ENCODE measurements at regions not wholly inside any gene's neighbourhood (a gene's known extent, or its start where the extent isn't known, plus 50 kb on each side); places are given as distances from the start of the nearest gene placed in this dataset.
"Not testable (repeated sequence)": the region's sequence is repeated elsewhere in the genome, so short reads cannot be mapped to it uniquely, and the experiment has no call there.

DNA sequence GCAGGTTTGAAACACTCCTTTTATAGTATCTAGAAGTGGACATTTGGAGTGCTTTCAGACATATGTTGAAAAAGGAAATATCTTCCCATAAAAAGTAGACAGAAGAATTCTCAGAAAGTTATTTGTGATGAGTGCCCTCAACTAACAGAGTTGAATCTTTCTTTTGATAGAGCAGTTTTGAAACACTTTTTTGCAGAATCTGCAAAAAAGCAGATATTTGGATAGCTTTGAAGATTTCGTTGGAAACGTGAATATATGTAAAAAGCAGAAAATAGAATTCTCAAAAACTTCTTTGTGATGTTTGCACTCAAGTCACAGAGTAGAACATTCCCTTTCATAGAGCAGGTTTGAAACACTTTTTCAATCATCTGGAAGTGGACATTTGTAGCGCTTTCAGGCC, 676.4 kb upstream of the ZNF337 start:
- intact Hi-C loops (cut with micrococcal nuclease): not testable (repeated sequence)

DNA sequence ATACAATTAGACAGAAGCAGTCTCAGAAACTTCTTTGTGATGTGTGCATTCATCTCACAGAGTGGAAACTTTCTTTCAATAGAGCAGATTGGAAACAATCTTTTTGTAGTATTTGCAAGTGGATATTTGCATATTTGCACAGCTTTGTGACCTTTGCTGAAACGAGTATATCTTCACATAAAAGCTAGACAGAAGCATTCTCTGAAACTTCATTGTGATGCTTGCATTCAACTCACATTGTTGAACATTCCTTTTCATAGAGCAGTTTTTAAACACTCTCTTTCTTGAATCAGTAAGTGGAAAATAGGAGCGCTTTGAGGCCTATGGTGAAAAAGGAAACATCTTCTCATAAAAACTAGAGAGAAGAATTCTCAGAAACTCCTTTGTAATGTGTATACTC, 657.9 kb upstream of the ZNF337 start:
- intact Hi-C loops (cut with micrococcal nuclease): no loop called here

DNA sequence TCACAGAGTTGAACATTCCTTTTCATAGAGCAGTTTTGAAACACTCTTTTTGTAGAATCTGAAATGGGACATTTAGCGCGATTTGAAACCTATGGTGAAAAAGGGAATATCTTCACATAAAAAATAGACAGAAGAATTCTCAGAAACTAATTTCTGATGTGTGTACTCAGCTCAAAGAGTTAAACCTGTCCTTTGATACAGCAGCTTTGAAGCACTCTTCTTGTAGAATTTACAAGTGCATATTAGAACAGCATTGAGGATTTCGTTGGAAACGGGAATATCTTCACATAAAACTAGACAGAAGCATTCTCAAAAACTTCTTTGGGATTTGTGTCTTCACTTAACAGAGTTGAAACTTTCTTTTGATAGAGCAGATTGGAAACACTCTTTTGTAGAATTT, 650.7 kb upstream of the ZNF337 start:
- intact Hi-C loops (cut with micrococcal nuclease): no loop called here

DNA sequence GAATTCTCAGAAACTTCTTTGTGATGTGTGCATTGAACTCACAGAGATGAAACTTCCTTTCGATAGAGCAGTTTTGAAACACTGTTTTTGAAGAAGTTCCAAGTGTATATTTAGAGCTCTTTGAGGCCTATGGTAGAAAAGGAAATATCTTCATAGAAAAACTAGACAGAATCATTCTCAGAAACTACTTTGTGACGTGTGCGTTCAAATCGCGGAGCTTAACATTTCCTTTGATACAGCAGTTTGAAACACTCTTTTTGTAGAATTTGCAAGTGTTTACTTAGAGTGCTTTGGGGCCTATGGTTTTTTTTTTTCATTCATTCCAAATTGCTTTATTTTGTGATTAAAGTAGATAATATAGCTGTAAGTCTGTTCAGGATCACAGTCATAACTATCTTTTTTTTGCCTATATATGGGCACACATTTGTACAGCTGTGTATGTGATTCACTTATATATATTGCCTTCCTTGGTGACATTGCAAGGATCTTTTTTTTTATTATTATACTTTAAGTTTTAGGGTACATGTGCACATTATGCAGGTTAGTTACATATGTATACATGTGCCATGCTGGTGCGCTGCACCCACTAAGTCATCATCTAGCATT, 643.9 kb upstream of the ZNF337 start:
- intact Hi-C loops (cut with micrococcal nuclease): not testable (repeated sequence)

DNA sequence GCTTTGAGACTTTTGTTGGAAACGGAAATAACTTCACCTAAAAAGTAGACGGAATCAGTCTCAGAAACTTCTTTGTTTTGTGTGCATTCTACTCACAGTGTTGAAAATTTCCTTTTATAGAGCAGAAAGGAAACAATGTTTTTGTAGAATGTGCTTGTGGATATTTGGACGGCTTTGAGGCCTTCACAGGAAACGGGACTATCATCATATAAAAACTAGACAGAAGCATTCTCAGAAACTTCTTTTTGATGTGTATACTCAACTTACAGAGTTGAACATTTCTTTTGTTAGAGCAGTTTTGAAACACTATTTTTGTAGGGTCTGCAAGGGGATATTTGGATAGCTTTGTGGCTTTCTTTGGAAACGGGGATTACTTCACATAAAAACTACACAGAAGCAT, 627.5 kb upstream of the ZNF337 start:
- intact Hi-C loops (cut with micrococcal nuclease): no loop called here

DNA sequence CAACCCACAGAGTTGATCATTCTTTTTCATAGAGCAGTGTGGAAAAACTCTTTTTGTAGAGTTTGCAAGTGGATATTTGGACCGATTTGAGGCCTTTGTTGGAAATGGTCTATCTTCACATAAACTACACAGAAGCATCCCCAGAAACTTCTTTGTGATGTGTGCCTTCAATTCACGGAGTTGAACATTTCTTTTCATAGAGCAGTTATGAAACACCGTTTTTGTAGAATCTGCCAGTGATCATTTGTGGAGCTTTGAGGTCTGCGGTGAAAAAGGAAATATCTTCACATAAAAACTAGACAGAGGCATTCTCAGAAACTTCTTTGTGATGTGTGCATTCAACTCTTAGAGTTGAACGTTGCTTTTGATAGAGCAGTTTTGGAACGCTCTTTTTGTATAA, 618.4 kb upstream of the ZNF337 start:
- intact Hi-C loops (cut with micrococcal nuclease): no loop called here

DNA sequence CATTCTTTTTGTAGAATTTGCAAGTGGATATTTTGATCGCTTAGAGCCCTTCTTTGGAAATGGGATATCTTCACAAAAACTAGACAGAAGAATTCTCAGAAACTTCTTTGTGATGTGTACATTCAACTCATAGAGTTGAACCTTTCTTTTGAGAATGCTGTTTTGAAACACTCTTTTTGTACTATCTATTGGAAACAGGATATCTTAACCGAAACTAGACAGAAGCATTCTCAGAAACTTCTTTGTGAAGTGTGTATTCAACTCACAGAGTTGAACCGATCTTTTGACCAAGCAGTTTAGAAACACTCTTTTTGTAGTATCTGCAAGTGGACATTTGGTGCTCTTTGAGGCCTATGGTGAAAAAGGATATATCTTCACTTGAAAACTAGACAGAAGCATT, 613.1 kb upstream of the ZNF337 start:
- intact Hi-C loops (cut with micrococcal nuclease): not testable (repeated sequence)

DNA sequence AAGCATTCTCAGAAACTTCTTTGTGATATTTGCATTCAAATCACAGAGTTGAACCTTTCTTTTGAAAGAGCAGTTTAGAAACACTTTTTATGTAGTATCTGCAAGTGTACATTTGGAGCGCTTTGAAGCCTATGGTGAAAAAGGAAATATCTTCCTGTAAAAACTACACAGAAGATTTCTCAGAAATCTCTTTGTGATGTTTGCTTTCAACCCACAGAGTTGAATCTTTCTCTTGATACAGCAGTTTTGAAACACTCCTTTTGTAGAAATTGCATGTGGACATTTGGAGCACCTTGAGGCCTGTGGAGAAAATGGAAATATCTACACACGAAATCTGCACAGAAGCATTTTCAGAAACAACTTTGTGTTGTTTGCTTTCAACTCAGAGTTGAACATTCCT, 612.3 kb upstream of the ZNF337 start:
- intact Hi-C loops (cut with micrococcal nuclease): no loop called here

DNA sequence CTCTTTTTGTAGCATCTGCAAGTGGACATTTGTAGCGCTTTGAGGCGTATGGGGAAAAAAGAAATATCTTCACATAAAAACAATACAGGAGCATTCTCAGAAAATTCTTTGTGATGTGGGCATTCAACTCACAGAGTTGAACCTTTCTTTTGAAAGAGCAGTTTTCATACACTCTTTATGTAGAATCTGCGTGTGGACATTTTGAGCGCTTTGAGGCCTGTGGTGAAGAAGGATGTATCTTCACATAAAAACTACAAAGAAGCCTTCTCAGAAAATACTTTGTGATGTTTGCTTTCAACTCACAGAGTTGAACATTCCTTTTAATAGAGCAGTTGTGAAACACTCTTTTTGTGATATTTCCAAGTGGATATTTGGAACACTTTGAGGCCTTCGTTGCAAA, 598.4 kb upstream of the ZNF337 start:
- intact Hi-C loops (cut with micrococcal nuclease): no loop called here

DNA sequence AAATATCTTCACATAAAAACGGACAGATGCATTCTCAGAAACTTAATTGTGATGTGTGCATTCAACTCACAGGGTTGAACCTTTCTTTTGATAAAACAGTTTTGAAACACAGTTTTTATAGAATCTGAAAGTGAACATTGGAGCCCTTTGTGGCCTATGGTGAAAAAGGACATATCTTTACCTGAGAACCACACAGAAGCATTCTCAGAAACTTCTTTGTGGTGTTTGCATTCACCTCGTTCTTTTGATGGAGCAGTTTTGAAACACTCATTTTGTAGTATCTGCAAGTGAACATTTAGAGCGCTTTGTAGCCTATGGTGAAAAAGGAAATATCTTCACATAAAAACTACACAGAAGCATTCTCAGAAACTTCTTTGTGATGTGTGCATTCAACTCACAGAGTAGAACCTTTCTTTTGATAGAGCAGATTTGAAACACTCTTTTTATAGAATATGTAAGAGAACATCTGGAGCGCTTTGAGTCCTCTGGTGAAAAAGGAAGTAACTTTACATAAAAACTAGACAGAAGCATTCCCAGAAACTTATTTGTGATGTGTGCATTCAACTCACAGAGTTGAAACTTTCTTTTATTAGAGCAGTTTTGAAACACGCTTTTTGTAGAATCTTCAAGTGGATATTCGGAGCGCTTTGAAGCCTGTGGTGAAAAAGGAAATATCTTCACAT, 591.9 kb upstream of the ZNF337 start:
- intact Hi-C loops (cut with micrococcal nuclease): loop anchor here (10.0 kb wide), 1 partner anchor 46 kb away; no protein-coding TSS in a partner anchor

DNA sequence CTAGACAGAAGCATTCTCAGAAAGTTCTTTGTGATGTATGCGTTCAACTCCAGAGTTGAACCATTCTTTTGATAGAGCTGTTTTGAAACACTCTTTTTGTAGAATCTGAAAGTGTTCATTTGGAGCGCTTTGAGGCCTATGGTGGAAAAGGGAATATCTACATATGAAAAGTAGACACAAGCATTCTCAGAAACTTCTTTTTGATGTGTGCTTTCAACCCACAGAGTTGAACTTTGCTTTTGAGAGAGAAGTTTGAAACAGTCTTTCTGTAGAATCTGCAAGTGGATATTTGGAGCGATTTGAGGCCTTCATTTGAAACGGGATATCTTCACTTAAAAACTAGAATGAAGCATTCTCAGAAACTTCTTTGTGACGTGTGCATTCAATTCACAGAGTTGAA, 582.6 kb upstream of the ZNF337 start:
- intact Hi-C loops (cut with micrococcal nuclease): no loop called here

DNA sequence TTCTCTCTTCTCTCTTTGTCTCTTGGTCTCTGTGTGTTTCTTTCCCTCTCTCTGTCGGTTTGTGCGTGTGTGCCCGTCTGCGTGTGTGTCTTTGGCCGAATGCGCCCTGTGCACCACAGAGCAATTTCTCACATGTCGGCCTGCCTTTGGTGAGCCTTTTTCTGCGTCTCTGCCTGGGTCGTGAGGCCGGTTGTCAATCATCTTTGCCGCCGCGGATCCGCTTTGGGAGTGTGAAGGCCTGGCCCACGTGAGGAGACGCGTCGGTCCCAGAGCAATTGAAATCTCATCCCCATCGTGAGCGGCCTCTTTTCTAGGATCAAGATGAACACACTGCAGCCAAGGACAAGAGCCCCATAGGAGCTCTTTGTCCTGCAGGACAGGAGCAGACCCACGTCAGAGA, 580.7 kb upstream of the ZNF337 start:
- intact Hi-C loops (cut with micrococcal nuclease): no loop called here

DNA sequence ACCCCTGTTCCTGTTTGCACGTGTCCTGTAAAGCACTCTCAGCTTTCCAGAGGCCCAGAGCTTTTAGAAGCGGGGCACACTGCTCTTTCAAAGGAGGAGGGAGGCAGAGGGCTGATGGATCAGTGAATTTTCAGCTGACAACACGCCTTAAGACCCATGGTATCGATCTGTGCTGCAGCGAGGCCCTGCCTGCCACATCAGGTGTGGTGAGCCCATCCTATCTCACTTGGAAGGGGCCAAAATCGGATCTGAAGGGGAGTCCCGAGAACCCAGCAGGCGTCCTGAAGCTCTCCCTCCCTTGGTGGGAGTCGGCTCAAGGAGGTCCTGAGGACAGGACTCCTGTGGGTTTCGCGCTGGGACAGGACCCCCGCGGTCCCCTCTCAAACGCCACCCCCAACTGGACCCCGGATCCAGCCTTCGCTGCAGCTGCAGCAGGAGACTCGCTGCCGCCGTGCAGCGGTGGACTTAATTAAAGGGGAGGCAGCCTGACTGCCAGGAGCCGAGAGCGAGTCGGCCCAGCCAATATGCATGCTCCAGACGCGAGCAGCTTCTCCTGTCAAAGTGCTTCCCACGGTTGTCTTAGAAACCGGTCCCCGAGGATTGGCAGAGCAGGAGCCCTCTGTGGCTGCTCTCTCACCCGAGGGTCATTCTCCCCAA, 580.0 kb upstream of the ZNF337 start:
- intact Hi-C loops (cut with micrococcal nuclease): no loop called here

DNA sequence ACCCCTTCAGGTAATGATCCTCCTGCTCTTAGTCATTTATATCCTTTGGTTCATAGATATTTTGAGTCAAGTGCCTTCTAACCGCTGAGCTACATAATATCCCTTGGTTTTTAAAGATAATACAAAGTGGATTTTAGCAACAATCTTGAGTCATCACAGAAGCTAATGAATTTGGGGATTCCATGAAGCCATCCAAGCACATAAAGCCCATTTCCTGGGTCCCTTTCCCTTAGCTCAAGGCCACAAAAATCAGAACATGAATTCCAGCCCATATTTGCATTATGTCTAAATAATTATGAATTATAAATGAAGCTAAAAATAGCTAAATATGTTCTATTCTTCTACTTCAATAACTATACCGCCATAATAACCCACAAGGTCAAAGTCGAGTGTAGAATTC, 572.1 kb upstream of the ZNF337 start:
- intact Hi-C loops (cut with micrococcal nuclease): not testable (repeated sequence)

DNA sequence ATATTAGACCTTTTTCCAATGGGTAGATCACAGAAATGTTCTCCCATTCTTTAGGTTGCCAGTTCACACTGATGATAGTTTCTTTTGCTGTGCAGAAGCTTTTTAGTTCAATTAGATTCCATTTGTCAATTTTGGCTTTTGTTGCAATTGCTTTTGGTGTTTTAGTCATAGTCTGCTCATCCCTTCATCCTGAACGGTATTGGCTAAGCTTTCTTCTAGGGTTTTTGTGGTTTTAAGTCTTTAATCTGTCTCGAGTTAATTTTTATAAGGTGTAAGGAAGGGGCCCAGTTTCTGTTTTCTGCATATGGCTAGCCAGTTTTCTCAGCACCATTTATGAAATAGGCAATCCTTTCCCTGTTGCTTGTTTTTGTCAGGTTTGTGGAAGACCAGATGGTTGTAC, 564.3 kb upstream of the ZNF337 start:
- intact Hi-C loops (cut with micrococcal nuclease): not testable (repeated sequence)

DNA sequence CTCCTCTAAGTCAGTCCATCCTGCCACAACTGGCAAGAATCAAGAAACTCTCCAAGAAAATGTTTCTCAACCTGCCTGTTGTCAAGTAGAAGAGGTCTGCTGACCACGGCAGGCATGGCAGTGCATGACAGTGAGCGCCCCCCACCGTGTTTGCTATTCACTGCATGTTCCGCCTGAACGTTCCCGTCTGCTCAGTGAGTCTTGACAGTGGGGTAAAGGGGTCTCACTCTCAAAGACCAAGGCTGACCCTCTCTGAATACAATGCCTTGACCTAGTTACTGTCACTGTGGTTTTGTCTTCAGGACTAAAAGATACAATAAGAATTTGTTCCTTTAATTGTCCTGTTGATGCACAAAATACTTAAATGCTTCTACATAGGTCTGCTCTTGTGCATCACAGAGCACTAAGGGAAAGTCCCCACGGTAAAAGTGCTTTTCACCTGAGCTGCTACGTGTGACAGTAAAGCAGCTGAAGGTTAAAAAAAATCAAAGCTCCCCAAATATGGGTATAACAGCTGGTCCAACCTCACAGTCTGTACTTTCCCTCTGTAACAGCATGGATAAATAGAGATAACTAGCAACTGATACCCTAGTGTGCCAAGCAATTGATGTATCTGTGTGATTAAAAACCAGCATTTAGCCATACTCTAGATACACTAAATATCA, 555.8 kb upstream of the ZNF337 start:
- intact Hi-C loops (cut with micrococcal nuclease): not testable (repeated sequence)

DNA sequence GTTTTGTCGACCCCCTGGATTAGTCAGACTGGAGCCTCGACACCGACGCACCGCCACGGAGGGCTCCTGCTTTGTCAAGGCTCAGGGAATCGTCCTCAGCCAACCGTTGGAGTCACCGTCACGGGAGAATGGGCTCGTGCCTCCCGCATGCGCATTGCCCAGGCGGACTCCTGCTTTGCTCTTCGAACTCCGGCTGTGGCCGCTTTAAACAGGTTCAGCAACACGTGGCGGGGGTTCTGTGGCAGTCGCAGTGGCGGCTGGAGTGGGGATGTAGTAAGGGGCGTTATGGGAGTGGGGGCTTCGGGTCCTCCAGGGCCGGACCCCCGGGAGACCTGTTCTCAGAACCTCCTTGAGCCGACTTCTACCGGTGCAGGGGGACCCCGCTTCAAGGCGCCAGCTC, 554.7 kb upstream of the ZNF337 start:
- intact Hi-C loops (cut with micrococcal nuclease): not testable (repeated sequence)

DNA sequence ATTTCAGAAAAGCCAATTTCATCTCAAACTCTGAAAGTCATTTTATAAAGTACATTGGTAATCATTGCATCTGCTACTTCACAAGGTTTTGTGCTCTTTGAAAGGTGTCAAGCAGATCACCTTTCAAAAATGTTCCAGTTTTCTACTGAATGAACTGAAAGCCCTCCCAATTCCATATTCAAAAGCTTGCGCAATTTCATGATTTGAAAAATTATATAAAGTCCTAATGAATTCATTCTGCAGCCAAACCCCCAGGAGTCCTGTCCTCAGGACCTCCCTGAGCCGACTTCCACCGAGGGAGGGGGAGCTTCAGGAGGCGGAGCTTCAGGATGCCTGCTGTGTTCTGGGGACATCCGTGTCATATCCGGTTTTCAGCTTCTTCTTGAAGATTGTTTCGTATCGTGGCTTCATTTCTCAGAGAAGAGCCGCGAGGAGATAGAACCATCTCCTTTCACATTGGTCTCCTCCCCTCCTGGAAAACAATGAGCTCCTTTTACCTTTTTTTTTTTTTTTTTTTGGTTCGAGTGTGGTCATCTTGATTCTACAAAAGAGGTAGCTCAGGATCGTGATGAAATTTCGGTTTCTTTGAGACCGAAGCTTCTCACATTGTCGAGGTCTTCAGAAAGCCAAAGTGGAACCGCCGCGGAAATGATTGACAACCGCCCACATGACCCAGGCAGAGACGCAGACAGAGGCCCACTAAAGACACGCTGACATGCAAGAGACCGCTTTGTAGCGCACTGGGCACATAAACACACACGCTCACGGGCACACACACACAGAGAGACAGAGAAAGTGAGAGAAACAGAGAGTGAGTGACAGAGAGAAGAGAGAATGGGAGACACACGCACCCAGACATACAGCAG, 553.8 kb upstream of the ZNF337 start:
- intact Hi-C loops (cut with micrococcal nuclease): not testable (repeated sequence)

DNA sequence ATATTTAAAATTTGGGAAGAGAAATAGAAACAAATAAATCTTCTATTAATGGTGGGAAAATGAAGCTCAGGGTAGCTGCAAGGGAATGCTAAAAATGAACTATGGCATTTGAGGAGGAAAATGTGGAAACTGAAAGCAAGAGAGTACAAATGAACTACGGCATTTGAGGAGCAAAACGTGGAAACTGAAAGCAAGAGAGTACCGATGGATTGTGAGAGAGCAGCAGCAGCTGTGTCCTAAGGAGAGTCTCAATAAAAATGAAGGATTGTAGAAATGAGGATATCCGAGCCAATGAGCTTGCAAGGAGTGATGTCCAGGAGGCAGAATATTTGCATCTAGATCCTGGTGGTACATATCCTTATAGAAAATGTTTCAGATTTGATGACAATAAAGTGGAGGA, 547.1 kb upstream of the ZNF337 start:
- intact Hi-C loops (cut with micrococcal nuclease): no loop called here

DNA sequence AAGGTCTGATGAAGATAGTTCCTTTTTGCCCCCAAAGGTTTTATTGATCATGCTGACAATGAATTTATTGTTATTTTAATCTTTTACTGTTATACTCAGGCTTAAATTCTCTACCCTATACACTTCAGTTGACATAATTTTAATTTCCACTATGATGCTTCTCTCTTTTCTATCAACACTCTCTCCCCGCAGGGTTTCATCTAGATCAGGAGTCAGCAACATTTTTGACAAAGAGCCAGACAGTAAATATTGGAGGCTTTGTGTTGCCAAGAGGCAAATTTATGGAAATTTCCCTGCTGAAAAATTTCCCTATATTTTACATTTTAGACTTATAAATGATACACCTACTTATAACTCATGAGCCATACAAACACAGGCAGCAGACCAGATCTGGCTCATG, 524.0 kb upstream of the ZNF337 start:
- intact Hi-C loops (cut with micrococcal nuclease): not testable (repeated sequence)

DNA sequence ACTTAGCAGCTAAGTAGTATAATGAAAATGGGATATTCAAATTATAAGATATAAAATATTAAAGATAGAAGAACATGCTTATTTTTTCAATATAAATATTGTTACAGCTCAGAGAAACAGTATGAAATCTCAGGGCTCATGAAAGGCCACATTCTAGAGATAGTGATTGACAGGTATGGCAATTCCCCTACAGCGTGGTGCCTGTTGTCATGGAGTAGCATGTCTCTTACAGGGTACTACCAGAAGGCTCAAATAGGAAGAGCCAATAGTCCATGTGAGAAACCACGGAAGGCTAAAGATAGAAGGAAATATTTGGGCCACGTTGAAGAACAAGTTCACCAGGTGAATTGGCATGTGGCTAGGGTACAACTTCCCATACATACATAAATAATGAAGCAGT, 522.9 kb upstream of the ZNF337 start:
- intact Hi-C loops (cut with micrococcal nuclease): not testable (repeated sequence)
